ENCODE measurements at regions not wholly inside any gene's neighbourhood (a gene's known extent, or its start where the extent isn't known, plus 50 kb on each side); places are given as distances from the start of the nearest gene placed in this dataset.

DNA sequence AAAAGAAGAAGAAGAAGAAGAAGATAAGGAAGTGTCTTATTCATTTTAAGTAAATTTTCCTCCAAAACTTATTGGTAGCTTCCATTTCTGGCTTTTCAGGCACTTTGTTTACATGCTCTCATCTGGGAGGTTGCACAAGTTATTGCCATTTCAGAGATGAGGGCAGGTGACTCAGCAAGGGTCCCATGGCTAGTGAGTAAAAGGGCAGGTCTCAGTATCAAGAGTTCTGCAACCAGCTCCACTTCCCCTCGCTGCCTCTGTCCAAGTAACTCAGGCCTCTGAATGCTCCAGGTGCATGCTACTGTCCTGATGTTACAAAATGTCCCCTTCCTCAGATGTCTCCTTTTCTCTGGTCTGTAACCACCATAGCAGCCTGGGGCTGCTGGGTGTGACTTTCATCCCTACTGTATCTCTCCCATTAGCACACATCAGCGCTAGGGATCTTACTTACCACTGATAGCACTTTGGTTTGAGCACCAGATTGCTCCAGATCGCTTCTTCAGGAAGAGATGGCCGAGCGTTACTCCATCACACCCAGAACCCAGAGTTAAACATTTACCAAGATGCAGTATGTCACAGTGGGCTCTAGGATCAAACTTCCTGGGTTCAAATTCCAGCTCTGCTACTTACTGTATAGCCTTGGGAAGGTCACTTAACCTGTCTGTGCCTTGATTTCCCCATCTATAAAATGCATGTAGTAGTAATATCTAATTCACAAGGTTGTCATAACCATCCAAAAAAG is 57.4 kb upstream of the LAPTM4A start:
- DNase-seq = no peak

DNA sequence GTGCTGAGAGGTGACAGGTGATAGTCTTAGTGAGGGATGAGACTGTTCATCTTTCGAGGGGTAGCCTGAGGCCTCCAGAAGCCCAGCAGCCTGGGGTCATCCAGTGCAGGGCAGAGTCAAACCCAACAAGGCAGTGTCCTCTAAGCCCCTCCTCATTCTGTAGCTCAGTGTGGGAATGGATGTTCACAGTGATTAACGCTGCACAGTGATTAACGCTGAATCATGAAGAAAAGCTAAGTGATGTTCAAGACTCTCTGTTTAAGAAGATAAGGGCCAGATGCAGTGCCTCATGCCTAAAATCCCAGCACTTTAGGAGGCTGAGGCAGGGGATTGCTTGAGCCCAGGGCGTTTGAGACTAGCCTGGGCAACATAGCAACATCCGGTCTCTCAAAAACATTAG is 56.3 kb upstream of the LAPTM4A start:
- DNase-seq = no peak

DNA sequence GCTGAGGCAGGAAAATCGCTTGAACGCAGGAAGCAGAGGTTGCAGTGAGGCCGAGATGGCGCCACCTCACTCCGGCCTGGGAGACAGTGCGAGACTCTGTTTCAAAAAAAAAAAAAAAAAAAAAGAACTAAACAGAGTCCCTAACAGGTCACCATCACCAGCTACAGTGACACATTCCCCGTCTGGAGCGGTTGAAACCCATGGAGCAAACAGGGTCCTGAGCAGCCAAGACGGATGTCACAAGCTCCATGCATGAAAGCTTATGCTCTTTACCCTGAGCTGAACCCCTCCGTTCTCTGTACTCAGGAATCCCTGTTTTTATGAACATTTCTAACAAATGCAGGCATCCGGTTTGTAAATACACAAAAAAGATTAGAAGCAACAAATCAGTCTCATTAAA is 55.9 kb upstream of the LAPTM4A start:
- DNase-seq = no peak

DNA sequence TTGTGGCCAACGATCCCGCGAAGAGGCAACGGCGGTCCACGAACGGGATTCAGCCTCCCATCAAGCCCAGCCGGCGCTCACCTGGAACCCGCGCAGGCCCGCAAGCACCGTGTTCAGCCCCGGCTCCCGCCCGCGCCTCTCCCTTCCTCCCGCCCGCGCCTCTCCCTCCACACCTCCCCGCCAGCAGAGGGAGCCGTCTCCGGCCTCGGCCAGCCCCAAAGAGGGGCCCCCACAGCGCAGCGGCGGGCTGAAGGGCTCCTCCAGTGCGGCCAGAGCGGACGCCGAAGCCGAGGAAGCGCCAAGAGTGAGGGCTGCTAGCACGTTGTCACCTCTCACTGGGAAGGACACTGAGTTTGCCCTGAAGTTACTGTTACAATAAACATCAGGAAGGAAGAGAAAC is 55.3 kb upstream of the LAPTM4A start:
- peak; percentile 70 for DNase-seq

DNA sequence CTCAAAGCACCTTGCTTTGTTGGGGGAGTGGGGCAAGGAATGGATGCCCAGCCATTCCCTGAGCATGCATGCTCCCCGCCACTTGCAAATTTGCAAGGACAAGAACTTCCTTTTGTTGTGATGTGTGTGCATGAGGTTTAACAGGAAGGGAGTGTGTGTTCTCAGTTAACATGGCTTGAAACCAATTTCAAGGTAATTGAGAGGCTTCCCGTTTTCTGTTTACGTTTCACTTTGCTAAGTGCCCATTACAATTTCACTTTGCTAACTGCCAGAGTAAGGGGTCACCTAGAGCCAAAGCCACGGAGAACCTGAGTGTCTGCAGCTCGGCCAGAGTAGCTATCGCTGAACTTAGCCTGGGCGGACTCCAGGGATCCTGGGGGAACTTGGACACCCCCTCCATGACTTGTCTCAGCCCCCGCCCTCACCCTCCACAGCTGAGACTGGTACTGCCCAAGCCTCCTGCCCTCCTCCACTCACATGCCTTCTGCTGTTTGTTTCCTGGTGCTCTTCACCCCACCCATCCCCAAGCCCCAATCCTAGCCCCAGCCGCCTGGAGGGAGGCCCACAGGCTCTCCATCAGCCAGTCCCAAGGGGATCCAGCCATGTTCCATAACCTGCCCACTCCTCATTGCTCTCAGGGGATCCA is 53.6 kb upstream of the LAPTM4A start:
- no peak for DNase-seq

DNA sequence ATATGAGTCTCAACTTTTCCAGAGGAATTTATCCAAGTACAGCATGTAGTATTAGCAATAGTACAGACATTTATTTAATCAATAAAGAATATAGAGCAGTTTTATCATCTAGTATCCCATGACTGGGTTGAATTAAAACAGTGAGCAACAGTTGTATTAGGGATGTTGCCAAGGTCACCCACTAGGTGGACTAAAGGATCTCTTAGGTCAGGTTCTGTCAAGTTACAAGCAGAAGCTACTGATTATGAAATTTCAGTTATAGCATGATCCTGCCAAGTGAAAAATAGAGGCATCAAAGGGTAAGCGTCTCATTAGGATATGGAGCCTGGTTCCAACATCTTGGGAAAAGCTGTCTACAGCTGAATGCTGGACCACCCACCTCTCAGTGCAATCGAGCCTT is 52.1 kb upstream of the LAPTM4A start:
- DNase-seq = no peak
